GM12892 (cell line): ENCODE measurements at regions not wholly inside any gene's neighbourhood (a gene's known extent, or its start where the extent isn't known, plus 50 kb on each side); places are given as distances from the start of the nearest gene placed in this dataset.

Experiments
- DNase-seq: peaks from one replicate; pipeline ENCODE4 v3.0.0; 2011; ENCODE audit not compliant: insufficient read length
- FAIRE-seq: peaks from 2 replicates; lab custom pipeline; 2011; peaks lifted over from hg19 to GRCh38; lab: Jason Lieb, UNC
- POLR2A ChIP-seq: IDR thresholded peaks from 2 replicates; pipeline ENCODE4 v1.6.1; 2011; ENCODE audit warnings: low read depth, low read length, control low read depth
- POLR2AphosphoS5 ChIP-seq: IDR thresholded peaks from 2 replicates; pipeline ENCODE4 v1.6.1; 2011; ENCODE audit warnings: low read depth, low read length, control low read depth
- TAF1 ChIP-seq: IDR thresholded peaks from 2 replicates; pipeline ENCODE4 v1.6.1; 2011; ENCODE audit warnings: low read depth, mild to moderate bottlenecking, control low read depth, low read length, borderline replicate concordance

DNA sequence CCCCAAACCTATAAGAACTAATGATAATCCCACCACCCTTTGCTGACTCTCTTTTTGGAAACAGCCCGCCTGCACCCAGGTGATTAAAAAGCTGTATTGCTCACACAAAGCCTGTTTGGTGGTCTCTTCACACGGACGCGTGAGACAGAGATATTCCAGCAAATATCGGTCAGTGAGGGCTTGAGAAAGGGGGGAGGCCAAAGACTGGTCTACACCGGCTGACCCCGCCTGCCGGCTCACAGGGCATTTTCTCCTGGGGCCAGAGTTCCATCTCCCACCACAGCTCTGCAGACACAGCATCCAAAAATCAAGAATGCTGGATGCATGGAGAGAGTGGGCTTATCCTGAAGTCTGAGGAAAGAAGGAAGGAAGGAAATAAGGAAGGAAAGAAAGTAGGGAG lies 176.0 kb downstream of the SHOX start:
- no peak for FAIRE-seq
- no peak for TF ChIP-seq TAF1
- TF ChIP-seq POLR2A, result no peak
- TF ChIP-seq POLR2AphosphoS5, result no peak
- DNase-seq, result no peak

DNA sequence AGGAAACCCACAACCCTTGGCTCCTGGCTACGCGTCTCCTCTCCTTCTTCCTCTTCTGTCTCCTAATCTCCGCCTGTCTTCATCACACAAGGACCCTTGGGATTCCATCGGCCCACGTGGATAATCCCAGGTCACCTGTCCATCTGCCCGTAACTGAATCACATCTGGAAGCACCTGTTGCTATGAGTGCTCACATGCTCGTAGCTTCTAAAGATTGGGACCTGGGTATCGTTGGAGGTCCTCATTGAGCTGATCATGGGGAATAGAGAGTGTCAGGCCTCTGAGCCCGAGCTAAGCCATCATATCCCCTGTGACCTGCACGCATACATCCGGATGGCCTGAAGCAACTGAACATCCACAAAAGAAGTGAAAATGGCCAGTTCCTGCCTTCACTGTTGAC lies 175.4 kb downstream of the SHOX start:
- TF ChIP-seq POLR2A, result no peak
- no peak for TF ChIP-seq POLR2AphosphoS5
- no peak for TF ChIP-seq TAF1
- DNase-seq (no peak), FAIRE-seq (no peak)

DNA sequence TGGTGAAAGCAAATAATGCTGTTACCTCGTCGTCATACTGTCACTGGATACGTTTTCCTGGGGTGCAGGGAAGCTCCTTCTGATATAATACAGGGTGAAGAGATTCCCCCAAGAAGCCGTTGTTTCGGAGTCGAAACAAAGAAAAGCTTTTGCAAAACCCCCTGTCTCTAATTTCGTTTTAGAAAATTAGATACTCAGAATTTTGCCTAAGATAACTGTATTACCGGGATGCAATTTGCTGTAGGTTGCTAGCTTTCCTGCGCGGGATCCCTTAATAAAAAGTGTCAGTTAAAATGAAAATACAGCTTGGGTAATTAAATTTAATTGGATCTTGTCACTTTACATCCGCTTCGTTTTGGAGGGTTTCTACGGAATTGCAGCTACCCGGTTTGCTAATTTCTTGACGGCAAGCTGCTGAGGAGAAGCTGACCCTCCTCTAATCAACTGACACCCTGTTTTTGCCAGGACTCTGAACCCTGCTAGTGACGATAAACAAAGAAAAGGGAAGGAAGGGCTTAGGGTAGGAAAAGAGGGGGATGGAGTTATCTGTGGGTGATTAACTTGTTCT lies 174.6 kb downstream of the SHOX start:
- TF ChIP-seq POLR2AphosphoS5, result no peak
- no peak for TF ChIP-seq TAF1
- no peak for TF ChIP-seq POLR2A
- DNase-seq (no peak), FAIRE-seq (no peak)

DNA sequence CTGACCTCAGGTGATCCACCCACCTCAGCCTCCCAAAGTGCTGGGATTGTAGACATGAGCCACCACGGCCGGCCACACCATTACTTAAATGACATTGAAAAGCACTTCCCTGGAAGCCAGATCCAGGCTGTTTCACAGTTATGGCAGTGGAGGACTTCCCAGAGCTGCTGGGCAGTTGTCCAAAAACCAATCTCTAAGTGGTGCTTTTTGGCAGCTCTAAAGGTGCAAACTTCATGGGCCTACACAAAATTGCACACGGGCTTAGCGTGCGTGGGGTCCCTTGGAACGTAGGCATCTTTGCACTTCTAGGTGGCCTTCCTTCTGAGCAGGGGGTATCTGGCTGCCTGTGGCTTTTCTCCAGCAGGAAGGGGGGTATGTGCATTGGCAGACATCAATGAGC lies 172.3 kb downstream of the SHOX start:
- DNase-seq (no peak), FAIRE-seq (no peak)
- TF ChIP-seq POLR2AphosphoS5 (no peak), TAF1 (no peak), POLR2A (no peak)

DNA sequence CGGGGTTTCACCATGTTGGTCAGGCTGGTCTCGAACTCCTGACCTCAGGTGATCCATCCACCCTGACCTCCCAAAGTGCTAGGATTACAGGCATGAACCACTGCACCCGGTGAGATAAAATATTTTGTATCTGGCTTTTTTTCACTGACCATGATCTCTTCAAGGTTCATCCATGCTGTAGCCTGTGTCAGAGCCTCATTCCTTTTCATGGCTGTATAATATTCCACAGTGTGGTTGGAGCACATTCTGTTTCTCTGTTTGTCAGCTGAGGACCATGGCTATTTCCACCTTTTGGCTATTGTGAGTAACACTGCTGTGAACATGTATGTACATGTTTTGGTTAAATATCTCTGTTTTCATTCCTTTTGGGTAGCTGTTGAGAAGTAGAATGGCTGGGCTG lies 169.2 kb downstream of the SHOX start:
- TF ChIP-seq POLR2AphosphoS5 (no peak), TAF1 (no peak), POLR2A (no peak)
- no peak for DNase-seq
- no peak for FAIRE-seq

DNA sequence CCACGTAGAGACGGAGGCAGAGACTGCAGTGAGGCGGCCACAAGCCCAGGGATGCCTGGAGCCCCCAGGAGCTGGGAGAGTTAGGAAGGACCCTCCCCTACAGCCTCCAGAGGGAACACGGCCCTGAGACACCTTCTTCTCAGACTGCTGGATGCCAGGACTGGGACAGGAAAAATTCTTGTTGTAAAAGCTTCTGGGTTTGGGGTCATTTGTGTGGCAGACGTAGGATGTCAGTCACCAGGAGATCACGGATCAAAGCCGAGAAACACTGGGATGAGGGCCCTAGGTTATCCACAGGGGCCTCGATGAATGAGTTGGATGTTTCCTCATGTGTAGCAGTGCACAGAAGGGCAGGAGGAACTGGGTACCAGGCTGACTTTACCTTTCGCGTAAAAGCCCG lies 163.7 kb downstream of the SHOX start:
- DNase-seq, result no peak
- no peak for FAIRE-seq
- TF ChIP-seq POLR2A, result no peak
- no peak for TF ChIP-seq POLR2AphosphoS5
- TF ChIP-seq TAF1, result no peak

DNA sequence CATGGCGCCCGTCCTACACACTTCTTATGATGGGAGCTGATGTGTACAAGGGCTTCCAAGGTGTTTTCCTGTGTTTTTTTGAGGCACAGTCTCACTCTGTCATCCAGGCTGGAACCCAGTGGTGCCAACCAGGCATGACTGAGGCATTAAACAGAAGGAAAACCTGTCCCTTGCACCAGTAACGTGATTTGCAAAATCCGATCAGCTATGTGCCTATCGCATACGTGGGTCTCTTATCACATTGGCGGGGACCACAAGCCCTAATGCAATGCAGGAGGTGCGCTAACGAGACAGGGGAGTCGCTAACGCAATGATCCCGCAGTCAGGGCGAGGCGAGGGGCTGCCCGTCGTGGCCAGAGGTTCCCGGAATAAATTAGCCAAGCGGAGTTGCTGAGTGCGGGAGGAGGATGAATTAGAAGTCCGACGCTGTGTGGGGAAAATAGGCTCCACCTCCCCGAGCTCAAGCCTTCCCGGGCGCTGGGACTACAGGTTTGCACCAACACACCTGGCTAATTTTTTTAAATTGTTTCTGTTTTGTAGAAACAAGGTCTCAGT lies 162.7 kb downstream of the SHOX start:
- no peak for FAIRE-seq

DNA sequence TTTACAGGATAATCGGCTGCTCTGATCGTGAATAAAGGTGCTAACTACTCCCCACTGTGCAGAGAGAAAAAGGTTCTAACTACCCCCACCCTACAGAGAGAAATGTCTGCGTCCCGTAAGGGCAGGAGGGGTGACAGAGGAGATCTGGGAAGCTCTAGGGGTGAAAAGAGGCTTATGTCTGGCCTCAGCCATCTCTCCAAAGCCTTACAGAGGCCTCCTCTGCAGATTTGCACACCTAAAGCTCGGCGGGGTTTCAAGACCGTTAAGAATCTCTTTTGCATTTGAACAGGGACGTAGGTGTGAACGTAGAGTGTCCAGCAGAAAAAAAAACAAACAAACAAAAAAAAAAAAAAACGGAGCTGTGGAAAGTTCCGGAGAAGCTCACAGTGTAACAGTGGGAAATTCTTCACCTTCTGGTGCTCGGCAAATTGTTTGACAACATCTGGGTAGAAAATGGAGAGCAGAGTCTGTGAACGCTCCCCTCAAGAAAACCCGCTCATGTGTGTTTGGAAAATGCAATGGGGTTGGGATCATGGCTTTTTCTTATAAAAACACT lies 161.0 kb downstream of the SHOX start:
- no peak for FAIRE-seq

More for the DNA sequence above, 162.7 kb downstream of the SHOX start:
- DNase-seq, result no peak
- TF ChIP-seq POLR2AphosphoS5, result no peak
- TF ChIP-seq POLR2A, result no peak
- TF ChIP-seq TAF1, result no peak

DNA sequence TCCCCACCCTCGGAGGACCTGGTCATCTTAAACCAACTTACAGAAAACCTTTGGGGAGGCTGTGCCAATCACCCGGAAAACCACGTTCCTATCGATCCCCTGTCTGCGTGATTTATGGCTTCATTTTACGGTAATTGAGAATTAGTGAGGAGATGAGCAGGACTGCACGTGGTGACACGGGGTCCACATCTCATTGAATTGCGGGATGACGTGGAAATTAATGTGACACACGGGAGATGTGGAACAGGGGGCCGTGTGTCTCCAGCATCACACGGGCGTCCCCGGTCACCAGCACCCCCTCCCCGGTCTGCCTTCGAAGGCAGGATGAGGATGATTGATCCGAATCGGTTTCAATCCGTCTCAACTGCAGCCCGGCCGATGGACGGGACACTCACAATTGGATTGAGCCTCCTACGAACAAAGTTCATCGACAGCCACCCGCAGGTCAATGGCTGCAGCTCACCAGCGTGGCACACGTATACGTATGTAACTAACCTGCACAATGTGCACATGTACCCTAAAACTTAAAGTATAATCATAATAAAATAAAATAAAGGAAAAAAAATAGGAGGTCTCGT lies 160.3 kb downstream of the SHOX start:
- no peak for TF ChIP-seq POLR2A
- TF ChIP-seq TAF1, result no peak
- TF ChIP-seq POLR2AphosphoS5, result no peak
- DNase-seq (no peak), FAIRE-seq (no peak)

More for the DNA sequence above, 161.0 kb downstream of the SHOX start:
- DNase-seq, result no peak
- no peak for TF ChIP-seq TAF1

DNA sequence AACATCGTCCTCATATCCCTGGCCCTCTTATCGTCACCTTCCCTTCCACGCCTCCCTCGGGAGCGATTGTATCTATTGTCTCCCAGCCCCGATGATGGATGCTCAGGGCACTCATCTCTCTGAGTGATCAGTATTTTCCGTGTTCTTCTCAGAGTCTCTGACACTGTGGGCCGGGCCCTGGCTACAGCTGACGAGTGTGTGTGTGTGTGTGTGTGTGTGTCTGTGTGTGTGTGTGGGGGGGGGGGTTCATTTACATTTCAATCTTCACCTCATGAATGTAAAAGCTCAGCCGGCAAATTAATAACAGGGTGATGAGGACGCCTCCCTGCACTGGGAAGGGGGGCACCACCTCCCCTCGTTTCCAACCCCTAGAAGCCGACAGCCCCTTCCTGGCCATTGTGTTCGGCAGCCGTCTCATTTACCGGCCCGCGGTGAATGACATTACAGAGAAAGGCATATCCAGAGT lies 159.5 kb downstream of the SHOX start:
- TF ChIP-seq POLR2AphosphoS5, result no peak
- no peak for TF ChIP-seq TAF1
- no peak for TF ChIP-seq POLR2A
- DNase-seq, result no peak
- FAIRE-seq, result no peak

DNA sequence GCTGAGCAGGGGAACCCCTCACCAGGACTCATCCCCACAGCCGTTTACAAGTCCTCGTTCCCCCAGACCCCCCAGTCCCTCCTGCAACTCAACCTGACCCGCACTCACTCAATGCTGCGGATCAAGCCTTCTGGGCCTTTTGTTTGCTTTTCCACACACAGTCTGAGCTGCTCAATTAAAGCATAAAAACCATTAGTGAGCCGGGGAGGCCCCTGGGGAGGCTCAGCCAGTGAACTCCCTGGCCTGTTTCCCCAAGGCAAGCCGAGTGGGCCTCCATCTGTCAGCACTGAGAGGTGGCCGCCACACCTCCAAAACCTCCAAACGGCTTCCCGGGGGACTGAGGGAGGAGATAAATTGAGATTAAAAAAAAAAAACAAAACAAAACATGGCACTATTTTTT lies 158.5 kb downstream of the SHOX start:
- no peak for DNase-seq
- no peak for FAIRE-seq
- TF ChIP-seq POLR2AphosphoS5, result no peak
- TF ChIP-seq TAF1, result no peak
- no peak for TF ChIP-seq POLR2A

DNA sequence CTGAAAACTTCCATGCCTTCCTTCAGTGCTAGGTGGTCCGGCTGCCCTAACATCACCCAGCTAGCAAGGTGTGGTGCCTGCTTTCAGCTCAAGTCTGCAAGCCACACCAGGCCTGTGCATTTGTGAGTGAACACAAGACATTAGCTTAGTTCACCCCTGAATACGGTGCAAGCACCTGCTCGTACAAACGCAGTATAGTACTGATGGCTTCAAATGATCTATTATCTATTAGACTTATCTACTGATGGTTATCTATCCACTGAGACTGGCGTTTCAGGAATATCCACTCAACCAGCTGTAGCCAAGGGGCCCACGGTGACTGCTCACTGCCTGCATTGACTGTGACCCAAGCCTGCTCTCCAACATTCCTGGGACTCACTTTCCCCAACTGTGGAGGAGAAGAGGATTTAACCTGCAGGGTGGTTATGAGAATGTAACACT lies 155.9 kb downstream of the SHOX start:
- no peak for TF ChIP-seq POLR2AphosphoS5
- no peak for TF ChIP-seq POLR2A
- TF ChIP-seq TAF1, result no peak
- FAIRE-seq (no peak), DNase-seq (no peak)
